H1 (cell line): ENCODE measurements at regions not wholly inside any gene's neighbourhood (a gene's known extent, or its start where the extent isn't known, plus 50 kb on each side); places are given as distances from the start of the nearest gene placed in this dataset.

Experiments used
- EP300 ChIP-seq, 2 experiments: IDR thresholded peaks; 1 replicate in 1 of 2; 2 replicates in 1 of 2; pipeline ENCODE4 v1.6.1; 2011 to 2012; ENCODE audit warnings: low read depth in 2 of 2, low read length in 2 of 2, mild to moderate bottlenecking in 2 of 2, borderline replicate concordance in 1 of 2, inconsistent platforms in 1 of 2, moderate library complexity in 1 of 2
- RAD21 ChIP-seq, 2 experiments: IDR thresholded peaks in 1 of 2; conservative IDR thresholded peaks in 1 of 2; 2 replicates each; pipeline ENCODE4 v1.6.1; 2011; ENCODE audit warnings: low read depth in 2 of 2, low read length in 2 of 2, improper control_type of control experiment in 1 of 2, inconsistent platforms in 1 of 2, mild to moderate bottlenecking in 1 of 2, moderate library complexity in 1 of 2
- TF ChIP-seq, protein P1 (sequence below), 3 experiments: IDR thresholded peaks; 1 replicate in 2 of 3; 2 replicates in 1 of 3; pipeline versions ENCODE4 v1.5.1 to v1.6.1; 2011; ENCODE audit warnings: low read length in 3 of 3, mild to moderate bottlenecking in 3 of 3, inconsistent platforms in 2 of 3, low read depth in 1 of 3, moderate library complexity in 1 of 3; ENCODE audit not compliant: insufficient read depth in 1 of 3; ENCODE audit errors: control extremely low read depth in 1 of 3

DNA sequence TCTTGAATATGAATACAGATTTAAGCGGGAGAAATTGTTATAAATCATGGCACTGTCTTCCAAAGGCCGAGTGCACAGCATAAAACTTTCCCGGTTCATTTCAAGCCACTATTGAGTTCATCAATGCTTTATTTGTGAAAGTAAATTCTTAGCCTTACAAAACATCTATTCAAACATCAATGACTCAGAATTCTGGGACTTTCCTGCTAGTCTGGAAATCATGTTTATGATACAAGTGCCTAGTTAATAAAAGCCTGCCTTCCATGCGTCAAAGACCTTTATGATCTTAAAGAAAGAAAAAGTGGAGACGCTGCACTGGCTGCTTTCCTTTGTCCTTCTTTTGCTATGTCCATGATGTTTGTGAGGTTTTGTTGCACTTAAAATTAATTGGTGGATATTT, 137.7 kb downstream of the SETD4 start:
- TF ChIP-seq EP300 (IDR thresholded peaks at IDR 0.05; ENCODE audit: borderline replicate concordance in 1 of 2, low read depth in 2 of 2, low read length in 2 of 2), result no peak
- no peak for TF ChIP-seq RAD21 (IDR thresholded peaks at IDR 0.05 in 1 of 2, conservative IDR thresholded peaks at IDR 0.05 in 1 of 2; ENCODE audit: low read depth in 2 of 2, low read length in 2 of 2)
- TF ChIP-seq, protein P1, sequence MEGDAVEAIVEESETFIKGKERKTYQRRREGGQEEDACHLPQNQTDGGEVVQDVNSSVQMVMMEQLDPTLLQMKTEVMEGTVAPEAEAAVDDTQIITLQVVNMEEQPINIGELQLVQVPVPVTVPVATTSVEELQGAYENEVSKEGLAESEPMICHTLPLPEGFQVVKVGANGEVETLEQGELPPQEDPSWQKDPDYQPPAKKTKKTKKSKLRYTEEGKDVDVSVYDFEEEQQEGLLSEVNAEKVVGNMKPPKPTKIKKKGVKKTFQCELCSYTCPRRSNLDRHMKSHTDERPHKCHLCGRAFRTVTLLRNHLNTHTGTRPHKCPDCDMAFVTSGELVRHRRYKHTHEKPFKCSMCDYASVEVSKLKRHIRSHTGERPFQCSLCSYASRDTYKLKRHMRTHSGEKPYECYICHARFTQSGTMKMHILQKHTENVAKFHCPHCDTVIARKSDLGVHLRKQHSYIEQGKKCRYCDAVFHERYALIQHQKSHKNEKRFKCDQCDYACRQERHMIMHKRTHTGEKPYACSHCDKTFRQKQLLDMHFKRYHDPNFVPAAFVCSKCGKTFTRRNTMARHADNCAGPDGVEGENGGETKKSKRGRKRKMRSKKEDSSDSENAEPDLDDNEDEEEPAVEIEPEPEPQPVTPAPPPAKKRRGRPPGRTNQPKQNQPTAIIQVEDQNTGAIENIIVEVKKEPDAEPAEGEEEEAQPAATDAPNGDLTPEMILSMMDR (IDR thresholded peaks at IDR 0.05; ENCODE audit: control extremely low read depth in 1 of 3, insufficient read depth in 1 of 3, low read depth in 1 of 3, low read length in 3 of 3), result no peak
